IPS DF 4.7 (cell line): ENCODE measurements at regions not wholly inside any gene's neighbourhood (a gene's known extent, or its start where the extent isn't known, plus 50 kb on each side); places are given as distances from the start of the nearest gene placed in this dataset.
"Not testable (repeated sequence)": the region's sequence is repeated elsewhere in the genome, so short reads cannot be mapped to it uniquely, and the experiment has no call there.

Experiments
- DNase-seq: peaks from one replicate; pipeline ENCODE4 v3.0.0-alpha.2; 2013; ENCODE audit warnings: low spot score; ENCODE audit errors: extremely low read depth

DNA sequence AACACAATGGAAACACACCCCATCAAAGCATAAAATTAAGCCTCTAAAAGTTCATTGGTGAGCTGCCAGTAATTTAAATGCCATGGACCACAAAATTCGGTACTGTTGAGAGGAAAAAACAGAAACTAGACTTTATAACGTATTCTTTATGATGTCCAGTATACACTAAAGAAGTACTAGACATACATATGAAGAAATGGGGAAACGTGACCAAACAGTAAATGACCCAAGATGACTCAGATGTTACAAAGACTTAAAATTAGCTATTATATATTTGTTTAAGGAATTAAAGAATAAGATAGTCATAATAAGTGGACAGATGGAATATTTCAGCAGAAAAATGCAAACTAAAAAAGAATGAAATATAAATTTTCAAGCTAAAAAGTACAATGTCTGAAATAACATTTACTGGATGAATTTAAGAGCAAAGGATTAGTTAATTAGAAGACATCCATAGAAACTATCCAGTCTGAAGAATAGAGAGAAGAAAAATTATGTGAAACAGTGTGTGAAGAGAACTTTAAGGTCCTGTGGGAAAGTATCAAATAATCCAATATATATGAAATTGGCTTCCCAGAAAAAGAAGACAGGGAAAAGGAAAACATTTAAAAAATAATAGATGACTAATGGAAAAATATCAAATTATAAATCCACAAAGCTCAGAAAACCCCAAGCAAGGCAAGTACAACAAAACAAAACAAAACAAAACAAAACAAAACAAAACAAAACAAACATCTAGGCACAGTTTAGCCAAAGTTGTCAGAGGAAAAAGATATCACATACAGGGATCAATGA lies 69.4 kb downstream of the SAMD9 start:
- DNase-seq = no peak

DNA sequence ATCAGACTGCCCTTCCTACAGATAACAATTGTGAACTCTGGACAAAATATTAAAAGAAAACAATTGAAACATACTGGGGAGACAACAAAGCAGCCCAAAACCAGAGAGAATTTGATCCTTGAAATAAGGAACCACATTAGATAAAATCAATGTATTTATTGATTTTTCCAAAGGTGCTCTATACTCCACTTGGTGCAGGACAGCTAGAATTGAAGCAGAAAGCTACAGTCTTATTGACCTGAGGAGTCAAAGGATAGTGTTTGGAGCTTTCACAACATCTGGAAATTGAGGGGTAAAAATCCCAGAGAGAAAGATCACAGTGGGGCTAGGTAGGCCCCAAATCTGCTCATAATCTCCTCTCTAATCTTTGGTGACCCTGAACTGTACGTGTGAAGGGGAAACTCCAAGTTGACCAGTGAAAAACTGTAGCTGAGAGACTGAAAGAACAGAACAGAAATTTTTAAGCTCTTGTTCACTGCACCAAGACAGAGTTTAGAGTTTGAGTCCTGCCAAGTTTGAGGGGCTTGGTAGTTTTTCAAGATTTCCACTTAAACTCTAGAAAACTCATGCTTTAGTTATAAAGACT lies 70.2 kb downstream of the SAMD9 start:
- DNase-seq = no peak

DNA sequence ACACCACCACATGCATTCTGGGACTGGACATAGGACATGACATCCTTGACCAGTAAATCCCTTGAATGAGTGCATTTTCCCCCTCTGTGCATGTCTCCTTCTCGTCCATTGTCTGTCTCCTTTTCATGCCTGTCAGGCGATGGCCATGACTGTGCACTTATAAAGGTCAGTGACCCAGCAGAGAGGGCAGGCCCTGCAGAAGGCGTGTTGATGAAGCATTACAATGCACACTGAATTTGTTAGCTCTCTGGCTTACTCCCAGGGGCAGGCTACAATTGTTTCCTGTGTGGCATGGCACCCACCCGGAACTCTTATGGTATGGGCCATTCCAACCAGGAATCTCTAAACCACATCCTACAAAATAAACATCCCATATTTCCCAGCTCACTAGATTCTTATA lies 71.1 kb downstream of the SAMD9 start:
- no peak for DNase-seq

DNA sequence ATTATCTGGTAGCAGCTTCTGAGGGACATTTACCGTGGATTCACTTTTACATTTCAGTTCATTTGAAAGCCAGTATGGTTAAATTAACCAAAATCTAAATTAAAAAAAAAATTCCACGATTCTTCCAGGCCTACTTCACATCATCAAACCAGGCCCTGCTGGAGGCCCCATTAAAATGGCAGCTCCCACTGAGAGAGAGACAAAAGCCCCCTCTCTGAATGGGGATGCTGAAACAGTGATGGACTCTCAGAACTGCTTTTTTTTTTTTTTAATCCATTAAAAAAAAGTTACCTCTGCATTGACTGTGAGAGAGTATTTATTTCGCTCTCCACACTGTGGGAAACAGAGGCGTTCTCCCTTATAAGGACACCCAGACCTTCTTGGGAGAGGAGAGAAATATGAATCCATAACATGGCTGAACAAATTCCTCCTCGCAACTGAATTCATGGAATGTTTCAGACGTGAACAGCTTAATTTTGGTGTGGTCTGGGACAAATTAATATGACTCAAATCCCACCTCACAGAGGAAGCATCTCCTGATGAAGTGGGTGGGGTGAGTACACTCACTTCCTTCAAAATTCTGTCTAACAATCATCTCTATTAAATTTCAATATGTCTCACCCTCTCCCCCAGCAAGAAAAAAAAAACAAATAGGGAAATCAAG lies 73.5 kb downstream of the SAMD9 start:
- no peak for DNase-seq

DNA sequence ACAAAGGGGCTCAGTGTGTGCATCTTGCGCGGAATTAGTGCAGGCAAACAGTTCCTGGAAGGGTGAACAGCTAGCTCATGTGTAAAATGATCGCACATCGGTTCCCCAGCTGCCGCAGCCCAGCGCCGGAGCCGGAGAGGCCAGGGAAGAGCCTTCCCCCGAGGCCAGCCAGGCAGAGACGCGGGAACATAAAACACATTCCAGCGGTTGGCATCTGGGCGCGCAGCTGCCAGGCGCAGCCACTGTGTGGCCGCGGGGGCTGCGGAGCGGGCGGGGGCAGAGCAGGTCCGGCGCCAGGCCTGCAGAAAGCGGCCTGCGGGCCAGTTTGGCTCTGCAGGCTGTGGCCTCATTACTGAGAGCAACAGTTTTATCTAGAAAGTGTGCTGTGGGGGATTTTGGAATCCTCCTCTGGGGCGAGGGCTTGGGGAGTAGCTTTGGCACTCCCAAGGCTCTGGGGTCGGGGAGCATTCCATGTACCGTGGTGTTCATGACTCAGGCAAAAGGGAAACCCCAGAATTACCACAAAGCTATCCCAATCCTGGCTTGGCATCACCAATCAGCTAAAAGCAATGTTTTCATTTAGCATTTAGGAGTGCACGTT lies 74.3 kb downstream of the SAMD9 start:
- no peak for DNase-seq

DNA sequence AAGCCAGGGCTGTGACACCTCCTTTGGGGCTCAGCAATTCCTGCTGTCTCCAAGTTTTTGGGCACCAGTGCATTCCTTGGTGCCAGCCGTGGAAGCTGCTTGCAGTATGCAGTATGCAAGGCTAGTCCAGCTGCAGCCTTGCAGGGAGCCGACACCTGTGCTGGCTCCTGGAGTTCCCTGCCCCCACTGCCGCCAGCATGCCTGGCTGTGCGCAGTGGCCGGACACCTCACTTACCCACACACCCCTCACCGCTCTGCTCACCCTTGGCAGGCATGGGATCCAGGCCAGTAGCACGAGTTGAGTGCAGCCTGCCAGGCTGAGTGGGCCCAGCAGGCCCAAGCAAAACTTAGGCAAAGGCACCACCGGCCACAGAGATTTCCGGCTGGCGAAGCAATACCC lies 77.4 kb downstream of the SAMD9 start:
- DNase-seq = no peak

DNA sequence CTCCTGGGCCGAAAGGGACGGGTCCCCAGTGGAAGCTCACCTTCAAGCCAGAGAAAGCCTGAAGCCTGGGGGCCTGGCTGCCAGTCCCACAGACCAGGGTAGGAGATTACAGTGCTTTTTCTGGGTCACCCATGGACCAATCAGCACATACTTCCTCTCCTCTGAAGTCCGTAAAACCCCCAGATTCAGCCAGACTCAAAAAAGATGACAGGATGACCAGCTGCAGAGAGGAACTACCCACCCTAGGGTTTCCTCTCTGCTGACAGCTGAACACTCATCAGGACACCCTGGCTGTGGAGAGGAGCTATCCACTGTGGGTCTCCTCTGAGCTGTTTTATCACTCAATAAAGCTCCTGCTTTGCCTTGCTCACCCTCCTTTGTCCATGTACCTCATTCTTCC lies 78.0 kb downstream of the SAMD9 start:
- no peak for DNase-seq

DNA sequence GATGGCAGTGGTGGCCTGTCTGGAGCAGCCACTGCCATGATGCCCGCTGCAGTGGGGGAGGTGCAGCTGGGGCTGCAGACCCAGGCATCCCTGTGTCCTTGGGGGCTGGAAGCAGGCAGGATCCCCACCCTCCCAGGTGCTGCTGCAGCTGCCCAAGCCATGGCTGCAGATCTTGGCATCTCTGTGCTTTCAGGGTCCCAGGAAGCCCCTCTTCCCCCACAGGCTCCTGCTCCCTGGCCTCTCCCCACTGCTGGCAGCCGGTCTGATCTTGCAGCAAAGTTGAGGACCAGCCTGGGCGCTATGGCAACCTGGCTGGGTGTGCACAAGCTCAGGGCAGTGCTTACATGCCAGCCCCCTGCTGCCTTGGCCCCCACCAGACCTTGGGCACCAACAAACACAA lies 78.5 kb downstream of the SAMD9 start:
- DNase-seq = no peak

DNA sequence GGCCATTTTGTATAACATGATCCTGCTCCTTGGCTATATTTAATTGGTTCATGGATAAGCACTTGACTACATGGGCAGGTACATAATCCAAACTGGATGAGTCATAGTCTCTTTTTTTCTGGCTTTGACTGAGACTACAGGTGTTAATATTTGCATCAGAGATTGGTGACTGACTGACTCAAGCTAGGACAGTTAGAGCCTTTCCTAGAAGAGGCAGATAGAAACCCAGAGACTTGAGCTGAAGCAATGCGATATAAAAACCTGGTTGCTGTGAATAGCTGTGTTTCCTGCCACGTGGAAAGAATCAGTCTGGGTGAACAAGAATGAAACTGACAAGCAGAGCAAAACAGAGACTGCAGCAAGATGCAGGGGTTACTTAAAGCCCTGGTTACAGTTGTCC lies 81.0 kb downstream of the SAMD9 start:
- DNase-seq = no peak

DNA sequence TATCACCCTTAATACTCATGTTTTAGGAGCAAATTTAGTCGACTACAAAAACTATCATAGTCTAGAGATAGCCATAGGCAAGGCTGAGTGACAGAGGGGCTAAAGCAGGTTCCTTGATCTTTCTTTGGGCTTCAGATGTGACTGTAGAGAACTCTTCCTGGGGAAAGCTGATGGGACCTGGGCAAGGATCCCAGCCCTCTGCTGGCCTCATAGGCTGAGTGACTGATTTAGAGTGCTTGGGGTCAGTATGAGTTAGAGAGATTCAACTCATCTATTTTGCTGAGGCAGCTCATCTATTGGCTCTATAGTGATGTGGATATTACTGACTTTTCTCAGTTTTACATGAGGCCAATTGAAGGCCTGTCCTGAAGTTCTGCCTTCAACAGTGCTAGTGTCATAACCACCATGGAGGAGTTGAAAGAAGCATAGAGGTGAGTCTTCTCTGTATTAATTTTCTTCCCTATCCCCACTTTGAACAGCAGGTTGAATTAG lies 81.6 kb downstream of the SAMD9 start:
- no peak for DNase-seq

DNA sequence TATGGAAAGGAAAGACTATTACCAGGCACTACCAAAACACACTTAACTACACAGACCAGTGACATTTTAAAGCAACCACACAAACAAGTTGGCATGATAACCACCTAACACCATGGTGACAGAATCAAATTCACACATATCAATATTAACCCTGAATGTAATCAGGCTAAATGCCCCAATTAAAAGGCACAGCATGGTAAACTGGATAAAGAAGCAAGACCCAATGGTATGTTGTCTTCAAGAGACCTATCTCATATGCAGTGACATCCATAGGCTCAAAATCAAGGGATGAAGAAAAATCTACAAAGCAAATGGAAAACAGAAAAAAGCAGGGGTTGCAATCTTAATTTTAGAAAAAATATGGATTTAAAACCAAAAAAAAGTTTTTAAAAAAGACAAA lies 86.0 kb downstream of the SAMD9 start:
- no peak for DNase-seq

DNA sequence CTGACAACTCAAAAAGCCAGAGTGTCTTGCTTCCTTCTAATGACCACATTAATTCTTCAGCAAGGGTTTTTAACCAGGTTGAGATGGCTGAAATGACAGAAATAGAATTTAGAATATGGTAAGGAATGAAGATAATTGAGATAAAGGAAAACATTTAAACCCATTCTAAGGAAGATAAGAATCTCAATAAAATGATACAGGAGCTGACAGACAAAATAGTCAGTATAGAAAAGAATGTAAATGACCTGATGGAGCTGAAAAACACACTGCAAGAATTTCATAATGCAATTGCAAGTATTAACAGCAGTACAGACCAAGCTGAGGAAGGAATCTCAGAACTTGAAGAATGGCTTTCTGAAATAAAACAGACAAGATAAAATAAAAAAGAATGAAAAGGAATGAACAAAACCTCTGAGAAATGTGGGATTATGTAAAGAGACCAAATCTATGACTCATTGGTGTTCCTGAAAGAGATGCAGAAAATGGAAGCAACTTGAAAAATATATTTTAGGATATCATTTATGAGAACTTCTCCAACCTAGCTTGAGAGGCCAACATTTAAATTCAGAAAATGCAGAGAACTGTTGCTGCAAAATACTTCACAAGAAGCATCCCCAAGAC lies 87.1 kb downstream of the SAMD9 start:
- DNase-seq = no peak

DNA sequence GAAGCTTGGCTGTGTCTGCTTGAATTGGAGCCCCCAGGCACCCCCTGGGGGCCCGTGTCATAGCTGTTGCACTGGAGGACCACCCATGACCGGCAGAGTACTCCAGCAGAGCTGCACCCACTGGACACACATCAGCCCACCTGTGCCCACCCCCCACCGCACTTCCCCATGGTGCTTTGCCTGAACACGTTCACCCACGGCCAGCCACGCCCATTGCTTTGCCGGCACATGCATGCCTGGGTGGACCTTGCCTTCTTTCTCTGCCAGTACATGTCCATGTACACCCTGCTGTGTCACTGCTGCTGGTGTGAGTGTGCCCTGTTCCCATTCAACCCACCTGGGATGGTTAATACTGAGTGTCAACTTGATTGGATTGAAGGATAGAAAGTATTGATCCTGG lies 88.7 kb downstream of the SAMD9 start:
- no peak for DNase-seq

DNA sequence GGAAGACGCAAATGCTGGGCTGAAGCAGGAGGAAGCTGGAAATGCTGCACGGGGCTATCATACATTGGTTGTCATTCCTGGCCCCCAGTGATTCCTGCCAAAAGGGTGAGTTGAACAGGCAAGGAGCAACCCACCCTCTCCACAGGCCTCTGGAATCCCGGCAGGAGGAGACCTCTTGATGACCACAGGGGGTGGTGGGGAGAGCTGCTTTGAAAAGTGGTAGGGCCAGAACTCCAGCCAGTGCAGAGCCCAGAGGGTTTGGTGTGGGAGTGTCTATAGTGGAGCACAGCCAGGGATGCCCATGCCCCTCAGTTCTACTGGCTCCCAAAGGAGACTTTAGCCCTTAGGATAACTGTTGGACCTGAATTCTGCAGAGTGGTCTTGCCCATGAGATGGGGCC lies 89.2 kb downstream of the SAMD9 start:
- no peak for DNase-seq

DNA sequence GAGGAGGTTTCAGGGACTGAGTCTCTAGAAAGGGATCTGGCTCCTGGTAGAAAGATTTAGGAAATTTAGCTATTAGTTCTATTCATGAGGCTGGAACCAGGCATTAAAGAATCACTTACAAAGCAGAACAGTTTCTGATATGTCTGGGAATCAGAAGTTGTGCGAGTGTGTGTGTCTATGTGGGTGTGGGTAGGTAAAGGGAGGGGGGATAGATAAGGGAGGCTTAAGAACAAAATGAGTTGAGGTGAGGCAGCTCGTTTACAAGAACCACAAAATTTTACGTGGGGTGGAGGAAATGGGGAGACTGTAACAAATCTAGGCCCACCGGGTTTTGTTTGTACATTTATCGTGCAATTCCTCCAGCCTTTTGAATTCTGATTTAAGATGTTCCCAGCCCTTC lies 90.7 kb downstream of the SAMD9 start:
- DNase-seq = no peak

DNA sequence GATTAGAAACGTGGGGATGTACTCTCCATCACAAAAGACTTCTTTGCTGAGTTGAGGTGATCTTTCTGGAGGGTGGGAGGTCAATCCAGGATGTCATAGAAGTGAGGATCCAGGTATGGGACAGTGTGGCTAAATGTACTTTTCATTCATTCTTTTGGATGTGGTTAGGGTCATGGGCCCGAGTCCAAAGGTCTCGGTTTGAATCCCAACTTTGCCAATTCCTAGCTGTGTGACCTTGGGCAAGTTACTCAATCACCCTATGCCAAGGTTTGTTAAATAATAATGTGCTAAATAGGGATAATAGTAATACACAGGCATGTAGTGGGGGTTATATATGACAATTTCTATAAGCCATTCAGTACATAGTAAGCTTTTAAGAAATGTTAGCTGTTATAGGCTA lies 91.4 kb downstream of the SAMD9 start:
- DNase-seq = no peak

DNA sequence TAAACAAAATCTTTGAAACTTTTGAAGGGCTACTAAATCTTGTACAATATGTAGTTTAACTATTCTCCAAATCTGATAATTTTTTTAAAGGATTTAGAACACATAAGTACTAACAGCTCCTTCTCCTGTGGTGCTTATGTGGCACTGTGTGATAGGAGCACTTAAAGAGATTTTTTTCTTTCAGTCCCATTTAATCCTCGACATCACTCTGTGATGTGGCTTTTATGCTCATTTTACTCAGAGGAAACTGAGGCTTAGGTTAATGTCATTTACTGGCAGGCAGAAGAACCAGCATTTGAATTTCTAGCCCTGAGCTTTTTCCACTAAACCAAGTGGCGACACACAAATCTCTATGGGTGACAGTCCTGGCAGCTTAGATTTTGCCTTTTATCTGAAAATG lies 92.4 kb downstream of the SAMD9 start:
- no peak for DNase-seq

DNA sequence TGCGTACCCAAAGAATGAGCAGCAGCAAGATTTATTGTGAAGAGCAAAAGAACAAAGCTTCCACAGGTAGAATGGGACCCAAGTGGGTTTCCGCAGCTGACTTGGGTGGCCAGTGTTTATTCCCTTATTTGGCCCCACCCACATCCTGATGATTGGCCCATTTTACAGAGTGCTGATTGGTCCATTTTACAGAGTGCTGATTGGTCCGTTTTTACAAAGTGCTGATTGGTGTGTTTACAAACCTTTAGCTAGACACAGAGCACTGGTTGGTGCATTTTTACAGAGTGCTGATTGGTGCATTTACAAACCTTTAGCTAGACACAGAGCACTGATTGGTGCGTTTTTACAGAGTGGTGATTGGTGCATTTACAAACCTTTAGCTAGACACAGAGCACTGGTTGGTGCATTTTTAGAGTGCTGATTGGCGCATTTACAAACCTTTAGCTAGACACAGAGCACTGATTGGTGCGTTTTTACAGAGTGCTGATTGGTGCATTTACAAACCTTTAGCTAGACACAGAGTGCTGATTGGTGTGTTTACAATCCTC lies 94.8 kb downstream of the SAMD9 start:
- not testable (repeated sequence) for DNase-seq

DNA sequence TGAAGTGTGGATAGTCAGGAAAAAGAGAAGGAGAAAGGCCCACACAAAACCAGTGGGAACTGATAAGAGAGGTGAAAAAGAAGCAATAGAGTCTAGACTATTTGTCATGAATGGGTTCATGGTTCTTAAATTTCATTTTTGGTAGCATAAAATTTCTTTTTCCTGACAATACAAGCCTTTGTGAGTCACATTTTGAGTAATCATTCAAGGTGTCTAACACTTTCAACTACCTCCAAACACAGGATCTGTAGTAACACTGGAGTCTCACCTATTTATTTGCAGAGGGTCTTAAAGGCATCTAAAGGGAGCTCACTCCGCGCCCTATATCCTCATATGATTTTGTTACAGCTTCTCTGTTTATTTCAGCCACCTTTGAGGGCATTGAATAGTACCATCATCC lies 96.0 kb downstream of the SAMD9 start:
- no peak for DNase-seq

DNA sequence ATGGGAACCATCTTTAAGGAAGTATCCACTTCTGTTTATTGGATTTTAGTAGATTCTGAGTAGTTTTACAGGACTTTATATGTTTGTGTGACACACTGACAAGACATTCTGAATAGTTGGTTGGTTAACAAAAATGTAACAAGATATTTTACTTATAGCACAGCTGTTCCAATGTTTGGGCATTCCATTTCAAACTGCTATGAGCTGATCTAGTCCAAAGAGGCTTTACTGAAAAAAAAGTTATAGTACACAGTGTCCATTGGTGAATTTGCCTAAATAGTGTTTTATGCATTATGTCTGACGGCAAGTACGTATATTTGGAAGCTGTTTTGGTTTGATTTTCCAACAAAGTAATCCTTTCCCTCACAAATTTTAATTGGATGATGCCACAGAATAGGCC lies 99.1 kb downstream of the SAMD9 start:
- DNase-seq = no peak

DNA sequence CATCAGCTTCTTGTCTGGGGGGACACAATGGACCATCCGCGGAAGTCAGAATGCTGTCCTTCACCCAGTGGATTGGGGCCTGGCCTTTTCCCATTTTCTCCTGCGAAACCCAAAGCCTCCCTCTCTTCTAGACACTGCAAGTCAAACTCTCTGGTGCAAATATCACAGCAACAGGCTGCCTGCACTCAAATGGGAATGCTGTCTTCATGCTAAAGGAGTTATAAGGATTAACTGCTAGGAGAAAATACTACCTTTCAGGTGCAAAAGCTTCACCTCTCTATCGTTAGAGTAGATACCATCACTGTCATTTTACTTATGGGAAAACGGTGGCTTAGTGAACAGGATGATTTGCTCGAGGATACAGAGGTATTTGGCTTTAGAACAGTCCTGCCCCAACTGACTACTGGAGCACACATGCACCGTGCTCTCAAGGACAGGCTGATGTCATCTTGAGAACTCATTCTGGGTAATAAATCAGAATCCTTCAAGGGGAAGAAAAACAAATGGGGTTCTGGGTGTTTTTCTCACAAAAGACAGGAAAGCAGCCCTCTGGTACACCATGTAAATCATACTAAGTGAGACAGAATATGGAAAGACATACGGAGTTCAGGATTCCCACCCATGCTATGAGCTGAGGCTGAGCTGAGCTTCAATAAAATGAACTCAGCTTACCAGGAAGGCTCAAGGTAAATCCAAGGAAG lies 100.9 kb downstream of the SAMD9 start:
- DNase-seq = no peak
